IMR-90 (cell line): ENCODE measurements at regions not wholly inside any gene's neighbourhood (a gene's known extent, or its start where the extent isn't known, plus 50 kb on each side); places are given as distances from the start of the nearest gene placed in this dataset.

Source experiments
- BHLHE40 ChIP-seq: fragments of 150-350 bp; IDR thresholded peaks from 2 replicates; pipeline ENCODE4 v1.6.1; 2016; ENCODE audit warnings: mild to moderate bottlenecking, low read depth, low read length
- CEBPB ChIP-seq: IDR thresholded peaks from 2 replicates; pipeline ENCODE4 v1.6.1; 2012; ENCODE audit warnings: low read depth, low read length, improper control_type of control experiment
- FOS ChIP-seq: fragments of 150-350 bp; IDR thresholded peaks from 2 replicates; pipeline ENCODE4 v1.6.1; 2016; ENCODE audit warnings: low read depth, low read length
- MAFK ChIP-seq: IDR thresholded peaks from 2 replicates; pipeline ENCODE4 v1.6.1; 2012; ENCODE audit warnings: low read depth, low read length, improper control_type of control experiment
- MXI1 ChIP-seq: IDR thresholded peaks from 2 replicates; pipeline ENCODE4 v1.6.1; 2012; ENCODE audit warnings: low read depth, mild to moderate bottlenecking, low read length, moderate library complexity, borderline replicate concordance
- POLR2A ChIP-seq: IDR thresholded peaks from 2 replicates; pipeline ENCODE4 v1.6.1; 2012; ENCODE audit warnings: mild to moderate bottlenecking, low read depth, low read length
- RAD21 ChIP-seq: IDR thresholded peaks from 2 replicates; pipeline ENCODE4 v1.6.1; 2012; ENCODE audit warnings: low read length, improper control_type of control experiment
- RCOR1 ChIP-seq: IDR thresholded peaks from 2 replicates; pipeline ENCODE4 v1.6.1; 2012; ENCODE audit warnings: mild to moderate bottlenecking, low read length, improper control_type of control experiment; ENCODE audit not compliant: insufficient replicate concordance
- RFX5 ChIP-seq: IDR thresholded peaks from 2 replicates; pipeline ENCODE4 v1.8.0; 2012; ENCODE audit warnings: low read depth, mild to moderate bottlenecking, low read length, moderate library complexity
- SMC3 ChIP-seq: fragments of 150-350 bp; IDR thresholded peaks from 2 replicates; pipeline ENCODE4 v1.6.1; 2016; ENCODE audit warnings: low read depth, mild to moderate bottlenecking, antibody characterized with exemption, low read length, moderate library complexity
- USF2 ChIP-seq: fragments of 150-350 bp; IDR thresholded peaks from 2 replicates; pipeline ENCODE4 v1.6.1; 2017; ENCODE audit warnings: mild to moderate bottlenecking, antibody characterized with exemption, low read length, low read depth
- TF ChIP-seq, protein P1 (sequence below): conservative IDR thresholded peaks from 2 replicates; pipeline ENCODE4 v1.5.1; 2012; ENCODE audit warnings: mild to moderate bottlenecking, low read depth, low read length, improper control_type of control experiment

GRCh38 chr2:194294156-194294555 lies 1362.9 kb upstream of the SLC39A10 start:
- TF ChIP-seq, protein P1, sequence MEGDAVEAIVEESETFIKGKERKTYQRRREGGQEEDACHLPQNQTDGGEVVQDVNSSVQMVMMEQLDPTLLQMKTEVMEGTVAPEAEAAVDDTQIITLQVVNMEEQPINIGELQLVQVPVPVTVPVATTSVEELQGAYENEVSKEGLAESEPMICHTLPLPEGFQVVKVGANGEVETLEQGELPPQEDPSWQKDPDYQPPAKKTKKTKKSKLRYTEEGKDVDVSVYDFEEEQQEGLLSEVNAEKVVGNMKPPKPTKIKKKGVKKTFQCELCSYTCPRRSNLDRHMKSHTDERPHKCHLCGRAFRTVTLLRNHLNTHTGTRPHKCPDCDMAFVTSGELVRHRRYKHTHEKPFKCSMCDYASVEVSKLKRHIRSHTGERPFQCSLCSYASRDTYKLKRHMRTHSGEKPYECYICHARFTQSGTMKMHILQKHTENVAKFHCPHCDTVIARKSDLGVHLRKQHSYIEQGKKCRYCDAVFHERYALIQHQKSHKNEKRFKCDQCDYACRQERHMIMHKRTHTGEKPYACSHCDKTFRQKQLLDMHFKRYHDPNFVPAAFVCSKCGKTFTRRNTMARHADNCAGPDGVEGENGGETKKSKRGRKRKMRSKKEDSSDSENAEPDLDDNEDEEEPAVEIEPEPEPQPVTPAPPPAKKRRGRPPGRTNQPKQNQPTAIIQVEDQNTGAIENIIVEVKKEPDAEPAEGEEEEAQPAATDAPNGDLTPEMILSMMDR = no peak
- no peak for TF ChIP-seq CEBPB
- no peak for TF ChIP-seq USF2
- no peak for TF ChIP-seq RCOR1
- no peak for TF ChIP-seq RFX5
- TF ChIP-seq MXI1 = no peak
- TF ChIP-seq POLR2A = no peak
- no peak for TF ChIP-seq MAFK
- TF ChIP-seq BHLHE40 = no peak
- no peak for TF ChIP-seq RAD21
- TF ChIP-seq FOS = no peak
- TF ChIP-seq SMC3 = no peak
